Transverse colon (tissue), 4 donors: ENCODE measurements at regions not wholly inside any gene's neighbourhood (a gene's known extent, or its start where the extent isn't known, plus 50 kb on each side); places are given as distances from the start of the nearest gene placed in this dataset.

ENCODE experiments used
- DNase-seq: peaks from one replicate; pipeline ENCODE4 v3.0.0-alpha.2; 2019
- H3K27ac ChIP-seq, 4 donors: fragments of 200-600 bp; sonication (generic); 2 replicates each; pipeline ENCODE4 v1.5.1; 2016 to 2018; ENCODE audit warnings: inconsistent platforms in 4 of 4
- H3K27me3 ChIP-seq: fragments of 200-600 bp; sonication (generic); 2 replicates; pipeline ENCODE4 v1.5.1; 2017; ENCODE audit warnings: inconsistent platforms
- H3K36me3 ChIP-seq, 4 donors: fragments of 200-600 bp; sonication (generic); 2 replicates each; pipeline ENCODE4 v1.5.1; 2017 to 2019; ENCODE audit warnings: inconsistent platforms in 4 of 4
- H3K4me1 ChIP-seq, 4 donors: fragments of 200-600 bp; sonication (generic); 2 replicates each; pipeline ENCODE4 v1.5.1; 2017 to 2020; ENCODE audit warnings: inconsistent platforms in 4 of 4
- H3K4me3 ChIP-seq, 4 donors: fragments of 200-600 bp; sonication (generic); 1 replicate in 1 of 4; 2 replicates in 3 of 4; pipeline versions ENCODE4 v1.5.1 to v1.6.1; 2017 to 2019; ENCODE audit warnings: inconsistent platforms in 4 of 4
- H3K9me3 ChIP-seq, 2 donors: fragments of 200-600 bp; sonication (generic); 2 replicates each; pipeline ENCODE4 v1.5.1; 2017 to 2019; ENCODE audit warnings: inconsistent platforms in 2 of 2
- CTCF ChIP-seq, 5 experiments: fragments of 200-600 bp in 3 of 5; fragments of 450-650 bp in 2 of 5; sonication (generic) in 3 of 5; IDR thresholded peaks; 1 replicate in 2 of 5; 2 replicates in 3 of 5; pipeline ENCODE4 v1.5.1; 2016 to 2017; ENCODE audit warnings: antibody characterized with exemption in 5 of 5, inconsistent platforms in 3 of 5, mild to moderate bottlenecking in 2 of 5, moderate library complexity in 1 of 5
- EP300 ChIP-seq: sonication (generic); formaldehyde crosslinking; IDR thresholded peaks from one replicate; pipeline ENCODE4 v1.6.1; 2017; ENCODE audit warnings: antibody characterized with exemption, low read depth
- POLR2A ChIP-seq: fragments of 450-650 bp; IDR thresholded peaks from one replicate; pipeline ENCODE4 v1.6.1; 2016; ENCODE audit warnings: antibody characterized with exemption, mild to moderate bottlenecking, moderate library complexity
- POLR2AphosphoS5 ChIP-seq, 3 donors: sonication (generic); formaldehyde crosslinking; IDR thresholded peaks; one replicate each; pipeline ENCODE4 v1.6.1; 2016; ENCODE audit warnings: antibody characterized with exemption in 3 of 3
- WGBS, 2 donors: methylation state at CpG; one replicate each; pipeline ENCODE4 v1.1.5; 2018; ENCODE audit warnings: low coverage in 1 of 2; 5-methylcytosine and 5-hydroxymethylcytosine counted together
- in situ Hi-C, 4 donors: fragments of 200-750 bp; cut with MboI; loops; one replicate each; pipeline versions ENCODE4 v1.15.0 to v1.15.1; 2017; ENCODE audit warnings: low sequenced_read_pairs in 3 of 4, low pct_ligation_motif_present in 1 of 4, low pct_unique_long_range_greater_than_20kb in 1 of 4
- intact Hi-C: fragments of 100-400 bp; cut with DNase I; formaldehyde crosslinking; loops from one replicate; pipeline ENCODE4 v1.15.1; 2023; ENCODE audit warnings: low total_unique reads

- Histone ChIP-seq H3K27me3 (no peaks in the 10 kb centered on the region), H3K36me3 (no peaks in the 10 kb centered on the region), H3K4me3 (no peak overlapping the region), H3K4me1 (peaks cover 3 to 15% (median 7%) of the 10 kb centered on the region in 4 donors), H3K9me3 (no peaks in the 10 kb centered on the region), H3K27ac (no peak overlapping the region)
- WGBS, 2 donors = 71 to 86% methylated on average over 4 of the region's 4 CpGs
- no peak for DNase-seq
- in situ Hi-C loops (loop anchor here in 3 of 4 donors (25.0 kb wide), 2 partner anchors 100 to 300 kb away; no protein-coding TSS in a partner anchor), intact Hi-C loops (no loop called here)
- TF ChIP-seq POLR2A = no peak
- no peak for TF ChIP-seq POLR2AphosphoS5 (IDR thresholded peaks at IDR 0.05)
- TF ChIP-seq EP300 = no peak
- no peak for TF ChIP-seq CTCF (IDR thresholded peaks at IDR 0.05)
These were observed 124.2 kb downstream of the GNAT3 start for GRCh38 chr7:80387634-80388193.

- in situ Hi-C loops (loop anchor here in 3 of 4 donors (25.0 kb wide), 2 partner anchors 99 to 299 kb away; no protein-coding TSS in a partner anchor), intact Hi-C loops (no loop called here)
- Histone ChIP-seq H3K36me3 (no peaks in the 10 kb centered on the region), H3K27ac (no peak overlapping the region), H3K27me3 (no peaks in the 10 kb centered on the region), H3K4me1 (peaks cover 3 to 15% (median 7%) of the 10 kb centered on the region in 4 donors), H3K9me3 (no peaks in the 10 kb centered on the region), H3K4me3 (no peak overlapping the region)
- DNase-seq = no peak
- WGBS, 2 donors = 81 to 83% methylated on average over 2 to 3 of the region's 3 CpGs
- TF ChIP-seq POLR2AphosphoS5 (IDR thresholded peaks at IDR 0.05) (no peak), CTCF (IDR thresholded peaks at IDR 0.05) (no peak), POLR2A (no peak), EP300 (no peak)
These were observed 125.2 kb downstream of the GNAT3 start for GRCh38 chr7:80386686-80387085.

GRCh38 chr7:80385508-80385907 lies 126.4 kb downstream of the GNAT3 start:
- Histone ChIP-seq H3K4me1 (peaks cover 3 to 15% (median 7%) of the 10 kb centered on the region in 4 donors), H3K36me3 (no peaks in the 10 kb centered on the region), H3K9me3 (no peaks in the 10 kb centered on the region), H3K27me3 (no peaks in the 10 kb centered on the region), H3K4me3 (no peak overlapping the region), H3K27ac (no peak overlapping the region)
- TF ChIP-seq CTCF (IDR thresholded peaks at IDR 0.05) = no peak
- TF ChIP-seq EP300 = no peak
- TF ChIP-seq POLR2A = no peak
- no peak for TF ChIP-seq POLR2AphosphoS5 (IDR thresholded peaks at IDR 0.05)
- DNase-seq = no peak
- in situ Hi-C loops = loop anchor here in 3 of 4 donors (25.0 kb wide), 2 partner anchors 98 to 298 kb away; no protein-coding TSS in a partner anchor
- intact Hi-C loops = no loop called here

- H3K4me1 ChIP-seq = peaks cover 6 to 19% (median 10%) of the 10 kb centered on the region in 4 donors
- no peak overlapping the region for H3K27ac ChIP-seq
- intact Hi-C loops = no loop called here
- H3K27me3 ChIP-seq = no peaks in the 10 kb centered on the region
- H3K4me3 ChIP-seq = no peak overlapping the region
- WGBS, 2 donors = 69 to 80% methylated on average over 1 of the region's 1 CpG
- DNase-seq = no peak
- peaks cover 0 to 5% of the 10 kb centered on the region in 2 donors for H3K9me3 ChIP-seq
- in situ Hi-C loops = loop anchor here in 3 of 4 donors (25.0 kb wide), 2 partner anchors 94 to 294 kb away; no protein-coding TSS in a partner anchor
- TF ChIP-seq POLR2A (no peak), CTCF (IDR thresholded peaks at IDR 0.05) (no peak), POLR2AphosphoS5 (IDR thresholded peaks at IDR 0.05) (no peak), EP300 (no peak)
- H3K36me3 ChIP-seq = no peaks in the 10 kb centered on the region
These were observed 130.9 kb downstream of the GNAT3 start for GRCh38 chr7:80380957-80381356.
